ENCODE measurements at regions not wholly inside any gene's neighbourhood (a gene's known extent, or its start where the extent isn't known, plus 50 kb on each side); places are given as distances from the start of the nearest gene placed in this dataset.
A peak's percentile ranks its signal among the peaks of the same experiment; 100 is the strongest.

DNA sequence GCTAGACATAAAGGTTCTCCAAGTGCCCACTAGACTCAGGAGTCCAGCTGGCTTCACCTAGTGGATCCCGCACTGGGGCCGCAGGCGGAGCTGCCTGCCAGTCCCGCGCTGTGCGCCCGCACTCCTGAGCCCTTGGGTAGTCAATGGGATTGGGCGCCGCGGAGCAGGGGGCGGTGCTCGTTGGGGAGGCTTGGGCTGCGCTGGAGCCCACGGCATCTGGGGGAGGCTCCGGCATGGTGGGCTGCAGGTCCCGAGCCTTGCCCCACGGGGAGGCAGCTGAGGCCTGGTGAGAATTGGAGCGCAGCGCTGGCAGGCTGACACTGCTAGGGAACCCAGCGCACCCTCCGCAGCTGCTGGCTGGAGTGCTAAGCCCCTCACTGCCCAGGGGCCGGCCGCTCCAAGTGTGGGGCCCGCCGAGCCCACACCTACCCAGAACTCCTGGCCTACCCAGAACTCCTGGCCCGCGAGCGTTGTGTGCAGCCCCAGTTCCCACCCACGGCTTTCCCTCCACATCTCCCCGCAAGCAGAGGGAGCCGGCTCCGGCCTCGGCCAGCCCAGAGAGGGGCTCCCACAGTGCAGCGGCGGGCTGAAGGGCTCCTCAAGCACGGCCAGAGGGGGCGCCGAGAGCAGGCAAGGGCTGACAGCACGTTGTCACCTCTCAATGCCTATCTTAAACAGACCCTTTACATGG lies 260.7 kb upstream of the DMRT1 start:
- intact Hi-C loops (cut with micrococcal nuclease), result no loop called here
- DNase-seq (peak; percentile 28), ATAC-seq (no peak)

DNA sequence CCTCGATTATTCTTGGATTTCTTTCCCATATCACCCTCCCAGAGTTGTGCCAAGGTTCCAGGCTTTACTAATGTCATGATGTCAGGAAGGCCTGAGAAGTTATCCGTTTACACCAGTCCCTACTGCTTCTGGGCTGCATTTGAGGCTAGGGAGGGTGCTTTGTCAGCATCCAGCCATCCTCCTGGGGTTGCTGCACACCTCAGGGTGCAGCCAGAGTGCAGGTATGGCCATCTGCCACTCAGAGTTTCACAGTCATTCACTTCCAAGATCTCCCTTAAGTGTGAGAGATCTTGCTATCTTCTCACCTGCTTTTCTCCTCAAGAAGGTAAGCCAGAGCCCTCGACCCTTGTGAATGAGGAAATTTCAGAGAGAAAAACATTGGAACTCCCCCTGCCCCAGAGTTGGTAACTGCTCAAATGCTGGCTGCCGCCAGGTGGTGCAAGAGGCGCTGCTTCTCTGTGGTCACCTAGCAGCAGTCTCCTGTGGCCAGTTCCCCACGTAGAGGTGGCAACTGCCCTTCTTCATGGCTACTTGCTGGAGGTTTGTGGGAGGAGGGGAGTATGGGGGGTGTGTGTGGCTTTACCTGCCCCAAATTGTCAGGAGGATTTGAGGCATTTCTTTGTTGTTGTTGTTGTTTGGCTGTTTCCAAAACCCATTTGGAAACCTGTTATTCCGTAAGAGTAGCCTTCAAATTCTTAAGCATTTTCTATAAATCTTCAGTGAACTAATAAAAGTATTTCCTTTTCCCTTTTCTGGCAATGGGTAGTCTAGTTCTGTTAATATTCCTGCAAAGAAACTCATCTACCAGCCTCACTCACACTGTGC lies 259.6 kb upstream of the DMRT1 start:
- DNase-seq (peak; percentile 34), ATAC-seq (no peak)
- intact Hi-C loops (cut with micrococcal nuclease), result no loop called here

DNA sequence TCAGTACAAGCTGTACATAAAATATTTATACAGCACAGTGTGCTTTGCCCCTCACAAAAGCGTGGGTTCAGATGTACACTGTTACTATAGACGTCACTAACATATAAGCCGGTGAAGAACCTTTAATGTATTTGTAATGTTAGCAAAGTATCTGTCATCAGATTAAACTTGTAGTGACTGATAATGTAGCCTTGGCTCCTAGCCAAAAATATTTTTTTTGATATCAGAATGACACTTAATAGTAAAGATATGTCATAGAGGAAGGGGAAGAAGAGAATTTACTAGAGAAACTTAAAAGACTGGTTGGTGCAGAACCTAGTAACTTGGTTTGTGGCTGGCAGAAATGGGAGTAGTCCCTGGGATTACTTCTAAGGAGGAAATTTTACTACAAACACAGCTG lies 258.7 kb upstream of the DMRT1 start:
- ATAC-seq (no peak), DNase-seq (no peak)
- intact Hi-C loops (cut with micrococcal nuclease), result no loop called here

DNA sequence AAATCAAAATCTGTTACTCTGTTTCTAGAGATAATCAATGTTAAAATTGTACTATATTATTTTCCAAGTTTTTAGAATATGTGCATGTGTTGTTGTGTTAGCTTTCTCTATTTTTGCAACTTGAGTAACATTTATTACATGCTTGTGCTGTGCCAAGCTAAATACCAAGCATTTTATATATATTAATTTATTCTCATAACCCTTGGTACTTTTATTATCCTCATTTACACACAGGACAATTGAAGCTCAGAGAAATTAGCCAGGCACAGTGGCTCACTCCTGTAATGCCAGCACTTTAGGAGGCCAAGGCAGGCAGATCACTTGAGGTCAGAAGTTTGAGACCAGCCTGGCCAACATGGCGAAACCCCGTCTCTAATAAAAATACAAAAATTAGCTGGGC lies 254.0 kb upstream of the DMRT1 start:
- ATAC-seq, result no peak
- intact Hi-C loops (cut with micrococcal nuclease), result no loop called here
- no peak for DNase-seq

DNA sequence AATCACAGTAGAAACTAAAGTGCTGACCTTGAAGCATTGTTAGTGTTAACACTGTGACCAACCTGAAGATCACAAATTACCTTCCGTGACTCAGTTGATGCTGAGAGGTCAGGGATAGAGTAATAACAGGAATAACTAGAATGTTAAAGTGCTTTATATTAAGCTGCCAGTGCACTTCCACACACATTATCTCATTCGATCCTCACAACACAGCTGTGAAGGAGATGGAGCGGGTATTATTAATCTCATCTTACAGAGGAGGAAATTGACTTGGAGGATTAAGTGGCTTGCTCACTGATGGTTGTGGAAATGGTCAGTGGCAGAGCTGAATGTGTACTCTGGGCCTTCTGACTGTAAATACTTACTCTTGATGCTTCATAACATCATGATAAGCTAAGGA lies 252.5 kb upstream of the DMRT1 start:
- intact Hi-C loops (cut with micrococcal nuclease), result no loop called here
- DNase-seq, result no peak
- no peak for ATAC-seq

DNA sequence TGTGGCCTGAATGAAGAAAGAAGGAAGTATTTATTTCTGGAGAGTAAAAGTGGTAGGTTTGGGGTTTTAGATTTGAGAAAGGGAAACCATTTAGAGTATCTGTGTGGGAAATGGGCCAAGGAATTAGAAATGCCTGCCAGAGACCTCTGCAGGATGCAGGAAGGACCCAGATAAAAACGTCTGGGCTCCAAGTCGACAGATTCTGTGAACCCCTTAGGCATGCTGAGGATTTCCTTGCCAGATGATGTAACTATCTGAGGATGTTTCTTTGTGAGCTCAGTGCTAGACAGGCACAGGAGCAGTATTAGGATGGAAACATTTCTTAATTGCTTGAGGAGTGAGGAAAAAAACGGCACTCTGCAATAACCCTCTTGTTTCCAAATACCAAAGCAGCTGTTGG lies 251.8 kb upstream of the DMRT1 start:
- ATAC-seq, result peak; percentile 51
- intact Hi-C loops (cut with micrococcal nuclease), result loop anchor here (10.0 kb wide), 1 partner anchor 85 kb away; the partner anchor contains the start of gene KANK1
- no peak for DNase-seq

DNA sequence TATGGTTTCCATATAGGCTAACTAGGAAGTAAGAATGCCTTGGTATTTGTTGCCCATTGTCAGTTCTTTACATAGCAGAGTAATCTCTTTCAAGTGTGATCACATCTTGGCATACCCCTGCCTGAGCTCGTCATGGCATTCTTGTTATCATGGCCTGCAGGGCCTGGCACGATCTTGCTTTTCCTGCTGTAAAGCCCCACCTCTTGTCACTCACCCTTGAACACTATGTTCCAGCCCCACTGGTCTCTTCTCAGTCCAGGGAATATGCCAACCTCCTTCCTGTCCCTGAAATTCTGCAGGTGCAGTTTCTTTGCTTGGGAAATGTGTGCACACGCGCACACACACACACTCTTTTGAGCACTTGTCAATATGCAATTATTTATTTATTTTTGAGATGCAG lies 250.2 kb upstream of the DMRT1 start:
- ATAC-seq (peak; percentile 92), DNase-seq (peak; percentile 78)
- intact Hi-C loops (cut with micrococcal nuclease), result loop anchor here (10.0 kb wide), 1 partner anchor 86 kb away; the partner anchor contains the start of gene KANK1

DNA sequence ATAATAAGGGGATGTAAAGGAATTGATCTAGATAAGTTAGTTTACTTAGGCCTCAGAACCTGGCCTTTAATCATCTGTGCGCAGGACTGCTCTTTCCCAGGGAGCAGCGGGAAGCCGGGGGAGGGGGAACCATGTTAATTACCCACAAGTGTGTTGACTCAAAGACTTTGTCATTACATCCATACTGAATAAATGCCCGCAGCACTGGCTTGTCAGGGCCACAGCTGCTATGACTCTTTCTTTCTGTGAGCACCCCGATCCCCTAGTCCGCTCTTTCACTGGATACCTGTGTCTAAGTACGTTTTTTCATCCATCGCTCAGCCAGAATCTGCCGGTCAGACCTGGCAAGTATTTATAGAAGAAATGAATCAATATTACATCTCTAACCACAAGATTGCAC lies 249.3 kb upstream of the DMRT1 start:
- ATAC-seq (no peak), DNase-seq (peak; percentile 32)
- intact Hi-C loops (cut with micrococcal nuclease), result loop anchor here (10.0 kb wide), 1 partner anchor 87 kb away; the partner anchor contains the start of gene KANK1

DNA sequence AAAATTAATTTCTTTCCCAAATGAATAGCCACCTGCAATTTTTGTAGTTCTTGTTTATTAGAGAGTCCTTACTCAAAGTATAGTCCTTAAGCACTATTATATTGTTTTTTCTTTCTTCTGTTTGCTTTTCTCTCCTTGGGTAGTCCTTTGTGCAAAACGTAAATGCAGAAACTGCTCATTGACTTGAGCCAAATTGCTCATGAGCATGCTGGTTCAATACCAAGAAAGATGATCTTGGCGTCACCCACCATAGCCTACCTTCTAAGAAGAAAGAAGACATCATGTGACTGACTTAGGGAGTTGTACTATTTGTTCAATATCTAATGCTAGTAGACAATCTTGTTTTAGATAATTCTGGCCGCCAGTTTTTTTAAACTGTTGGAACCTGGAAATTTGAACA lies 248.8 kb upstream of the DMRT1 start:
- DNase-seq (no peak), ATAC-seq (no peak)
- intact Hi-C loops (cut with micrococcal nuclease), result loop anchor here (10.0 kb wide), 1 partner anchor 88 kb away; the partner anchor contains the start of gene KANK1

DNA sequence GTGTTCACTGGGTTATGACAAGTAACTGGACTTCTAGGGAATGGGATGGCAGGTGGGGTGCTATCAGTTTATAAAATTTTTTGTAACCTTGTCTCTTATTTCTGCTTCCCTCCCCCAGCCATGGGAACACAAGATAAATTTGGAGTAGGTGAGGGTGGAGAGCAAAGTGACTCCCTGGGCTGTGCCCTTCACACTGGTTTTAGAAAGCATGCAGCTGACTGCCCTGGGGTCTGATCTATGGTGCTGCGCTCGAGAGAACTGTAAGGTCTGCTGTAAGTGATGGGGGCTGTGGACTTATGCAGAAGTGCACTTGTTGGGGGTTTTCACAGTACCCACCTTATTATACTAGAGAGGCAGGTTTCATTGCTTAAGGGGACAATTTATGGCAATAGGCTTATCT lies 247.7 kb upstream of the DMRT1 start:
- DNase-seq, result peak; percentile 35
- intact Hi-C loops (cut with micrococcal nuclease), result loop anchor here (10.0 kb wide), 1 partner anchor 89 kb away; the partner anchor contains the start of gene KANK1

DNA sequence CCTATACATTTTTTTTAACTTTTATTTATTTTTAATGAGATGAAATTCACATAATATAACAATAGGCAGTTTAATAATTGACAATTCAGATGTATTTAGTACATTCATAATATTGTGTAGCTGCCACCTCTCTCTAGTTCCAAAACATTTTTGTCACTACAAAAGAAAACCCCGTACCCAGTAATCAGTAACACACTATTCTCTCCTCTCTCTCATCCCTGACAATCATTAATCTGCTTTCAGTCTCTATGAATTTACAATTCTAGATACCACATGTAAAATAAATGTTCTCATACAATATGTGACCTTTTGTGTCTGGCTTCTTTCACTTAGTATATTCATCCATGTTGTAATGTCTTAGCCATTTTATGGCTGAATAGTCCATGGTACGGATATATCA lies 244.8 kb upstream of the DMRT1 start:
- no peak for DNase-seq
- no peak for ATAC-seq
- intact Hi-C loops (cut with micrococcal nuclease), result loop anchor here (10.0 kb wide), 1 partner anchor 92 kb away; the partner anchor contains the start of gene KANK1

More for the DNA sequence above, 247.7 kb upstream of the DMRT1 start:
- peak; percentile 52 for ATAC-seq

DNA sequence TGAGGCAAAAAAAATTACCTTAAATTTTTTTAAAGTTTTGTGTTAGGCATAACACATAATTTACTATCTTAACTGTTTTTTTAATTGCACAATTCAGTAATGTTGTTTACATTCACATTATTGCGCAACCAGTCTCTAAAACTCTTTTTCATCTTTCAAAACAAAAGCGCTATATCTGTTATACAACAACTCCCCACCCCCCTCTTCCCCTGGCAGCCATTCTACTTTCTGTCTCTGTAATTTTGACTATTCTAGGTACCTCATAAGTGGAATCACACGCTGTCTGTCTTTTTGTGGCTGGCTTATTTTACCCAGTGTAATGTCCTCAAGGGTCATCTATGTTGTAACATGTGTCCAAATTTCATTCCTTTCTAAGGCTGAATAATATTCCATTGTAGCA lies 241.5 kb upstream of the DMRT1 start:
- intact Hi-C loops (cut with micrococcal nuclease), result no loop called here
- ATAC-seq (peak; percentile 79), DNase-seq (no peak)

DNA sequence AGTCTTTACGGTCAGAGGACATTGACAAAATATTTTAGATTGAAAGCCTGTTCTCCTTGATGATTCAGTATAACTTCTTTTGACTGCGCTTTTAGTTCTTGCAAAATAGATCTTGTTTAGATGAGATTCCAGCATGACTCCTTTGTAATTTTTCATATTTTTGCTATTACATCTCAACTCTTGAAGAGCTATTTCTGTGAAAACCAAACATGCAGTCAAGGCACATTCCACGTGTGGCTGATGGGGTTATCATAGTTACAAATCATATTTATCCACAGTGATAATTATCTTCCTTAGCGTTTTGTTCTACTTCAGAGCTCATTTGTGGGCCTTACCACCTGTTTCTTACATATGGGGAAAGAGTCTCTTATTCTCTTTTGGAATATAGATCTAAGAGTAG lies 238.8 kb upstream of the DMRT1 start:
- intact Hi-C loops (cut with micrococcal nuclease), result no loop called here
- no peak for ATAC-seq
- no peak for DNase-seq

DNA sequence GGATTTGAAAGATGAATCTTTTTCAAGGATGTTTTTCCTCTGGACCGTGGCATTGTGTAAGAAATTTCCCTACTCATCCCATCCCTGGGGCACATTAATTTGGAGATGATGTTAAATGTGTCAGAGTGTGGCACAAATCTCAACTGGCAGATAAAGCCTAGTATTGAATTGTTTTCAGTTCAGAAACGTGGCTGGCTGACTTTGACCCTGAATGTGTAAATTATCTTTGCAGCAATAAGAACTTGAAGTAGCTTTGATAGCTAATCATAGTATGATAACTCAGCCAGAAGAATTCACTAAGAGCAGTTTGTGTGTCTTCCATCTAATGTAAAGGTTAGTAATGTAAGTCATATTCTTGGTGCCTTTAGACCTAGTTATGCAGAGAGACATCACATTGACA lies 238.4 kb upstream of the DMRT1 start:
- ATAC-seq (no peak), DNase-seq (no peak)
- intact Hi-C loops (cut with micrococcal nuclease), result no loop called here

DNA sequence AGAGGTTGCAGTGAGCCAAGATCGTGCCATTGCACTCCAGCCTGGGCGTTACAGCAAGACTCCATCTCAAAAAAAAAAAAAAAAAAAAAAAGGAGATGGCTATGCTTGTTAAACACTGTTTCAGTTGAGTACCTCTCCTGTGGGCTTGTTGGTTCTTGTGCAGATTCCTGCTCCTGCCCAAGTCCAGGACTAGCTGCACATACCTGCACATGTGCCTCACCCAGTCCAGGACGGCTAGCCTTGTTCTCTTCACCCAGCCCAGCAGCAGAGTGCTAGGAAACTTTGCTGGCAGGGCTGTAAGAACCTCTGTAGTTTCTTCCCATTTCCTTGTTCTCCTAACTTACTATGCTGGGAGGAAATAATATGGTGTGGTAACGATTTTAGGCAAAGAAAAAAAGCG lies 234.1 kb upstream of the DMRT1 start:
- ATAC-seq, result no peak
- intact Hi-C loops (cut with micrococcal nuclease), result no loop called here

DNA sequence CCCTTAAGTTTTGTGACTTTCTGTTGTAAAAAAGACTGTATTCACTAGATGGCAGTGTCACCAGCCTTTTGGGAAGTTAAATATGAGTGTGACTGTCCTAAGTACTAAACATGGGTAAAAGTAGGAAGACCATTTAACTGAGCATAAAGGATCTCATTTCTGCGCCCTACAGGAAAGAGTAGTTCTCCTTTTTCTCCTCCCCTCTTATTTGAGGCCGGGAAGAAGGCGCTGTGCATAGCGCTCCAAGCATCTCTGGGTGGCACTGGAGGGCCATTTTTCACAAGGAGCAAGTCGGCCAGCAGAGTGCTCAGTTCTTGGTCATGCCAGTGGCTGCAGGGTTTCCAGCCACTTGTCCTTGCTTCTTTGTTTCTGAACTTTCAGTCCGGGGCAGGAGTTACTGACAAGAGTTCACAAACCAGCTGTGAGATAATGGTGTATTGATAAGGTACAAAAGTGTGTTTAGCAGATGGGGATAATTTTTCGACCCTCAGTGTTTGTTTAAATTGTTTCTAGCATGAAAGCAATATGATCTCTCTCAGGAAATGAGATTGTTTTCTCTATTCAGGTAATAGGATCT lies 227.6 kb upstream of the DMRT1 start:
- ATAC-seq (peak; percentile 89), DNase-seq (peak; percentile 72)
- intact Hi-C loops (cut with micrococcal nuclease), result loop anchor here (5.0 kb wide), 1 partner anchor 148 kb away; no protein-coding TSS in a partner anchor

More for the DNA sequence above, 234.1 kb upstream of the DMRT1 start:
- no peak for DNase-seq

DNA sequence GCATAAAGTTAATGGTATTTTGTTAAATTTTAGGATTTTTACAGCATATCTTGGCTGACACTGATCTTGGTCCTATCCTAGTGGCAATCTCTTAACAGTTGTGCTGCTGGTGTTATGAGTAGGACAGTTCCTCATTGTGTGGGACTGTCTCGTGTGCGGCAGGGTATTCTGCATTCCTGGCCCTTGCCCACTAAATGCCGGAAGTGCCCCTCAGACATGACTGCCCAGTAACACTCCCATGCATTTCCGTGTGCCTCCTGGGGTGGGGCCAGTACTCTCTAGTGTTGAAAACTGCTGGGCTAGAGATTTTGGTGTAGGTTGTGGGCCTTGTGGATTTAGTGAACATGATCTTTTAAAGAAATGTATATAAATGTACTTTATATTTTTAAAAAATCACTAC lies 227.1 kb upstream of the DMRT1 start:
- ATAC-seq (peak; percentile 50), DNase-seq (no peak)
- intact Hi-C loops (cut with micrococcal nuclease), result loop anchor here (5.0 kb wide), 1 partner anchor 148 kb away; no protein-coding TSS in a partner anchor

DNA sequence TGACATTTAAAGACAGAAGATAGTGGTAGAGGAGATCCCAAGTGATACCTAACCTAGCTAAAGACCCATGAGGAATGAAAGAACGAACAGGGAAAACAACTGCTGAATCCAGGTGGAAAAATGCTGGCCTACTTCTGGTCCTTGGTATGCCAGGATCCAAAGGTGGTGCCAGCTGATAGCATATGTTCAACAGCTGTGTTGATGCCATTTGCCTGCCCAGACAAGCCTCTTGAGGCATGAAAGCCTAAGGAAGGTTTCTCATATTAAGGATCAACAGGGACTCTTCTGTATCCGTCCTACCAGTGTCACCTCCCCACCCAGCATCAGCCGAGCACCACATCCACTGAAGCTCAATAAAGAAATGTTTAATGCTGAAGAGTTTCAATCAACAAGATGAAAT lies 225.7 kb upstream of the DMRT1 start:
- ATAC-seq (no peak), DNase-seq (no peak)
- intact Hi-C loops (cut with micrococcal nuclease), result no loop called here

DNA sequence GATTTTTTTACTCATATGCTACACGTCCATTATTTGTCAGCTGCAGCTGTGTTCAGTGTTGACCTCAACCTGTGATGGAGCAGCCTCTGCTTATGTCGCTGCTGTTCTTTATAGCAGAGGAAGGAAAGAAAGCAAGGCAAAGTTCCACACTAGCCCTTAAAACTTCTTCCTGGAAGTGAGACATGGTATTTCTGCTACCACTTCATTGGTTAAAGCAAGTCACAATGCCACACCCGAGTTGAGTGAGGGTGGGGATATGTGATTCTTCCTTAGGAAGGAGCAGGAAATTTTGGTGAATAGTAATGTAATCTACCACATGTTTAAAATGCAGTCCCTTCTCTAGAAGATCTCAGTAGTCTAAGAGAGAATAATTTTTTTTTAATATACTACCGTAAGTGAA lies 224.8 kb upstream of the DMRT1 start:
- DNase-seq, result no peak
- no peak for ATAC-seq
- intact Hi-C loops (cut with micrococcal nuclease), result no loop called here

Data from left ventricle myocardium superior (tissue), 1 donor.